Eye (tissue), 1 donor: ENCODE measurements at regions not wholly inside any gene's neighbourhood (a gene's known extent, or its start where the extent isn't known, plus 50 kb on each side); places are given as distances from the start of the nearest gene placed in this dataset.

ENCODE experiments used
- DNase-seq: peaks from one replicate; pipeline ENCODE4 v3.0.0-alpha.2; 2015

DNA sequence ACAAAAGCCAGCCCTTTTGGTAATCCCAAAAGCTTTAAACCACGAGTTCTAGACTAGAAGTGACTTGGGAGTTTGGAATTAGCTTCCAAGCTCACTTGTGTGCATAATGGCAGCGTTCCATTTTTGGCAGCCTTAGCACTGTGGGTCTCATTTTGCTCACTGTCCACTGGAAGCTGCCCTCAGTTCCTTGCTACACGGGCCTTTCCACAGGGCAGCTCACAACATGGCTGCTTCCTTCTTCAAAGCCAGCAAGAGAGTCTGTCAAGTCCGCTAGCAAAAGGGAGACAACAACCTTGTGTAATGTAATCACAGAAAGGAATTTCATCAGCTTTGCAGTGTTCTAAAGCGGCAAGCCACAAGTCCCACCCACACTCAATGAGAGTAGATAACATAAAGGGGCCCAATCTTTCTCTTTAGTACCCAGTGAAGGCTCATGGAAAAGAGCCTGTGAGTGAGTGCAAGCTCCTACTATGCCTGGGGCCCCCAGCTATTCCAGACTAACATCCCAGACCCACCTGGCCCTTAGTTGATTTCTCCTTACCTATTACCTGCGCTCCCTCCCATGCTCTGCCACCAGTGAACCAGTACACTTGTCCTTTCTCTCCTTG is 168.5 kb upstream of the FOXN2 start:
- no peak for DNase-seq

DNA sequence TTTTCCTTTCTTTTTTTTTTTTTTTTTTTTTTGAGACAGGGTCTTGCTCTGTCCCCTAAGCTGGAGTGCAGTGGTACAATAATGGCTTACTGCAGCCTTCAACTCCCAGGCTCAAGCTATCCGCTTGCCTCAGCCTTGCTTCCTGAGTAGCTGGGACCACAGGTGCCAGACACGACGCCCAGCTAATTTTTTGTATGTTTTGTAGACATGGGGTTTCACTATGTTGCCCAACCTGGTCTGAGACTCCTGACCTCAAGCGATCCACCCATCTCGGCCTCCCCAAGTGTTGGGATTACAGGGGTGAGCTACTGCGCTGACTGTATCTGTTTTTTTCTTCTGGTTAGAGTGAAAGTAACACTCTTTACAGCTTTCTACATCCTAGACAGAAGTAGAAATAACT is 167.9 kb upstream of the FOXN2 start:
- DNase-seq, result no peak

DNA sequence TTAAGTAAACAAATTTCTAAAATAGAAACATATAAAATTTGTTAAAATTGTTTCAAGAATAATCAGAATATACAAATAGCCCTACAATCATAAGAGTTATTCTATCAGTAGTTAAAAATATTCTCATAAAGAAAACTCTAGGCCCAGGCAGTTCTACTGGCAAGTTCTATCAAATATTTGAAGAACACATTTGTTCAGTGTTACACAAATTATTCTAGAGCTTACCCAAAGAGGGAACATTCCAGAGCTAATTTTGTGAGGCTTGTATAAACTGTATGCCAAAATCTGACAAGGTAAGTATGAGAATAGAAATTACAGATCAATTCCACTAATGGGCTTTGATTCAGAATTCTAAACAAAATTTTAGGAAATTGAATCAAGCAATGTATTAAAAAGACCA is 166.8 kb upstream of the FOXN2 start:
- DNase-seq, result no peak

DNA sequence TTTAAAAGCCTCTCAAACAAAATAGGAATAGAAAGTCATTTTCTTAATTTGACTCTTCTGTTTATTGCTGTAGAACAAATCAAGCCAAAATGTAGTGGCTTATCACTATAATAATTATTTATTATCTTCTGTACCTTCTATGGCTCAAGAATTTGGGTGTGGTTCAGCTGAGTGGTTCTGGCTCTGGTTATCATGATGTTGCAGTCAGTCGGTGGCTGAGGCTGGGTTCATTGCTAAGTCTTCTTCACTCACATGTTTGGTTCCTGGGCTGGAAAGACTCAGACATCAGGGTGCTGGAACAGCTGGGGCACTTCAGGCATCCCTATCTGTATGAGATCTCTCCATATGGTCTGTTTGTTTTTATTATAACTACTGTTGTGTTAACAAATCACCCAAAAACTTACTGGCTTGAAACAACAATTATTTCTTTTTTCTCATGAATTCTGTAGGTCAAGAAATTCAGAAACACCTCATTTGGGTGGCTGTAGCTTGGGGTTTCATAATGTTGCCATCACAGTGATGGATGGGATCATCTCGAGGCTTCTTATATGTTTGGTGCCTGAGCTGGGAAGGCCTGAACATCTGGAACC is 165.5 kb upstream of the FOXN2 start:
- no peak for DNase-seq

DNA sequence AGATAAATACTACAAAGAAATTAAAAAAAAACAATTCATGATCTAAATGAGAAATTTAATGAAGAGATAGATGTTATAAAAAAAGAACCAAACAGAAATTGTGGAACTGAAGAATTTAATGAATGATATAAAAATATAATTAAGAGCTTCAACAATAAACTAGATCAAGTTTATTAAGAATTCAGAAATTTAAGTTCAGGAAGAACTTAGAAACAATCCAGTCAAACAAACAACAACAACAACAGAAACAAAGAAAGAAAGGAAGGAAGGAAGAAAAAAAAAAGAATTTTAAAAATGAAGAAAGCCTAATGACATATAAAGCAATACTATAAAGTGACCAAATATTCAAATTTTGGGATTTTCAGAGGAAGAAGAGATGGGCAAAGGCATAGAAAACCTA is 157.3 kb upstream of the FOXN2 start:
- DNase-seq, result no peak

DNA sequence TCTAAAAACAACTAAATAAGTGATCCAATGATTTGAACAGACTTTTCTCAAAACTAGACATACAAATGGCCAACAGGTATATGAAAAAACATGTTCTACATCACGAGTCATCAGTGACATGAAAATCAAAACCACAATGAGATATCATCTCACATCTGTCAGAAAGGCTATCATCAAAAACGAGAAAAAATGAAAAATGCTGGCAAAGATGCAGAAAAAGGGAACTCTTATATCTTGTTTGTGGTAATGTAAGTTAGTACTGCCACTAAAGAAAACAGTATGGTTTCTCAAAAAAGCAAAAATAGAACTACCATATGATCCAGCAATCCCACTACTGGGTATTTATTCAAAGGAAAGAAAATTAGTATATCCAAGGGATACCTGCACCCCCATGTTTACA is 152.9 kb upstream of the FOXN2 start:
- DNase-seq, result no peak

DNA sequence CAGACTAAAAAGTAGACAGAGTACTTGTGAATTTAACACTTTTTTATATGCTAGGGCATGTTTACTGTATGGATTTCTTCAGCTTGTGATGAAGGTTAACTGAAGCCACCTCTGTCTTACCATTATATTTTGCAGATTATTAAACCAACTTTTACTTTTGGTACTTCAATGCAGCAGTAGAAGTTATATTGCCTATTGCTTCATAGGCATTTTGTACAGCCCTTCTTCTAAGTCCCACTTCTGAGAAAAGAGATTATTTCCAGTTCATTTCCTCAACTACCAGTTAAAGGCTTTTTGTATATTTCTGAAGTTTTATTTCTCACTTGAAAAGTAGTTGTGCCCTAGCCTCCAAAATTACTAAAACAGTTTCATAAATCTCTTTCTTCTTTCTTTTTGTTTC is 151.7 kb upstream of the FOXN2 start:
- no peak for DNase-seq

DNA sequence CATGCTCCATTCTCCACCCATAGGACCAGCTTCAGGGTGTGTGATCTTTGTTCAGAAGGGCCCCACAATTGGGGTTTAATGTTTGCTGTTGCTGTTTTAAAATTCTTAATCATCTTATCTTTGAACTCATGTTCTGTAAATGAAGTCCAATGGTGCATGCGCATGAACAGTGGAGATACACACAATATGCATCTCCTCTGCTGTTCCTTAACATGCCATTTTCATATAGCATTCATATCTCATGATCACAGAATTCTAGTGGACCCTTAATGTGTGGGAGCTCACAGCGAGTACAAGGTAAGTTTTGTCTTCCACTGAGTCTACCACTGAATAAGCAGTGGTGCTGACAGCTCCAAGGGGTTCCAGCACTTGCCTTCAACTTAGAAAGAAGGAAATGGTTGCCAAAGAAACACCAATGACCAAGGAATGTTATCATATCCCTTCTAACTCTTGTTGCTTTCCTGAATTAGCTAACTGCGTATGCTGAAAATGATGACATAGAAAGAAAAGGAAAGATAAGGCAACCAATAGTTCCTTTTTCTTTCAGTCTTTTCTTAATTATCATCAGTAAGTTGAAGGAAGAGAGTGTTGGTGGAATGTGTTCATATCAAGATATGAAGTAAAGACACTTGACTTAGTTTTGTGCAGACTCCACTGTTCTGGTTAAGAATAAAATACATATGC is 149.3 kb upstream of the FOXN2 start:
- DNase-seq, result no peak

DNA sequence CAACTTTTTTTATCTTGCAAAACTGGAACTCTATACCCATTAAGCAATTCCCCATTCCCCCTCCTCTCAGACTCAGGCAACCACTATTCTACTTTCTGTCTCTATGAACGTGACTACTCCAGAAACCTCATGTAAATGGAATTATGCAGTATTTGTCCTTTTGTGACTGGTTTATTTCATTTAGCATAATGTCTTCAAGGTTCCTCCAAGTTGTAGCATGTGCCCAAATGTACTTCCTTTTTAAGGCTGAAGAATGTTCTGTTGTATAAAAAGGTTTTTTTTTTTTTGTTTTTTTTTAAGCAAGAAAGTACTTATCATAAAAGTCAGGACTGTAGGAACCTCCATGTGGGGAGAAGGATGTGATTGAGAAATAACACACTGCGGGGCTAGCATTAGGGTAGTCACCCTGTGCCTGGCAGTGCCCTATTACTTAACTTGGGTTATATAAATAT is 145.3 kb upstream of the FOXN2 start:
- DNase-seq, result no peak

DNA sequence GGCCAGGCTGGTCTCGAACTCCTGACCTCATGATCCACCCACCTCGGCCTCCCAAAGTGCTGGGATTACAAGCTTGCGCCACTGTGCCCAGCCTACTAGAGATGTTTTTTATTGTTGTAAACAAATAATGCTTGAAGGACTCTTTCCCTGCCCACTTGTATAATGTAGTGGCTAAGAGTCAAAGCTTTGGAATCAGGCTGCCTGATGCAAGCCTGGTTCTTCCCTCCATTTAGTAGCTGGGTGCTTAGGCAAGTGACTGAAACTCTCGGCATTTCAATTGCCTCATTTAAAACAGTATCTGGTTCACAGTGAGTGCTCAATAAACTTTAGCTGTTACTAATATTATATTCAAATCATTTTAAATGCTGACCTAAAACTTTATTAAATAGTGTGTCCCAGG is 144.2 kb upstream of the FOXN2 start:
- no peak for DNase-seq

DNA sequence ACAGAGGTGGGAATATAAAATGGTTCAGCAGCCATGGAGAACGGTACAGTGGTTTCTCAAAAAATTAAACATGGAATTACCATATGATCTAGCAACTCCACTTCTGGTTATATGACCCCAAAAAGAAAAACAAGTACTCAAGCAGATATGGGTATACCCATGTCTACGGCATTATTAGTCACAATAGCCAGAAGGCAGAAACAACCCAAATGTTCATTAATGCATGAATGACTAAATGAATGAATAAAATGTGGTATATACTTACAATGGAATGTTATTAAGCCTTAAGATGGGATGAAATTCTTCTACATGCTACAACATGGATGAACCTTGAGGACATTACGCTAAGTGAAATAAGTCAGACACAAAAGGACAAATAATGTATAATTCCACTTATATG is 141.3 kb upstream of the FOXN2 start:
- no peak for DNase-seq

DNA sequence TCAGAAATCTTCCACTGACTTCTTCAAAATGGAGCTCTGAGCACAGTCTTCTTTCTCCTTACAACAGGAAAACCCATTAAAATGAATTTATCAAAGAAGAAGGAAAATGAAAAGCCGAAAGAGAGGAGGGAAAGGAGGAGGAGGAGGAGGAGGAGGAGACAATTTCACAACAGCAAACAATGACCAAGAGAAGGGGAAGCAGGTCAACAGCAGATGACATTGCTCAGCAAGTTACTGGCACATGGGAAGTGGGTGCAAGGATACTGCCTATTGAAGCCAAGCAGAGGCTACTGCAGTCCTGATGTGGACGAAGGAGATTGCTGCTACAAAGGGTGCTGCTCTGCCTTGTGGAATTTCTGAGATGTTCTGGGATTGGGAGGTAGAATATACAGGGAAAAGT is 140.0 kb upstream of the FOXN2 start:
- no peak for DNase-seq

DNA sequence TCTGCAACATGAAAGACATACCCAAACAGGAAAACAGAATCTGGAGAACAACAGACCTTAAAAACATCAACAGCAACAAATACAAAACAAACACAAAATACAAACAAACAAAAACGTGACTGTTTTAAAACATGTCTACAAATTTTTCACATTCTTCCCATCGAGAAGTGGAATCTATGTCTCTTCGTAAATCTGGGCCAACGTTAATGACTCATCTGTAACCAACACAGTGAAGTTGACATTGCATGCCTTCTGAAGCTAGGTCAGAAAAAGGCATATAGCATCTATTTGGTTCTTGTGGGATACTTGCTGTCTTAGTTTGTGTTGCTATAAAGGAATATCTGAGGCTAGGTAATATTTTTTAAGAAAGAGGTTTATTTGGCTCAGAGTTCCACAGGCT is 139.2 kb upstream of the FOXN2 start:
- DNase-seq, result no peak

DNA sequence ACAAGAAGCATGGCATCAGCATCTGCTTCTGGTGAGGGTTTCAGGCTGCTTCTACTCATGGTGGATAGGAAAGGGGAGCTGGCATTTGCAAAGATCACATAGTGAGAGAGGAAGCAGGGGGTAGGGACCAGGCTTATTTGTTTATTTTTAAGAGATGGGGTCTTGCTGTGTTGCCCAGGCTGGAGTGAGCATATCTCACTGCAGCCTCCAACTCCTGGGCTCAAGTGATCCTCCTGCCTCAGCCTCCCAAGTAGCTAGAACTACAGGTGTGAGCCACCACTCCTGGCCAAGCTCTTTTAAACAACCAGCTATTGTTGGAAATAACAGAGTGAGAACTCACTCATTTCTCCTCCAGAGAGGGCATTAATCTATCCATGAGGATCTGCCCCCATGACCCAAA is 138.8 kb upstream of the FOXN2 start:
- DNase-seq, result no peak

DNA sequence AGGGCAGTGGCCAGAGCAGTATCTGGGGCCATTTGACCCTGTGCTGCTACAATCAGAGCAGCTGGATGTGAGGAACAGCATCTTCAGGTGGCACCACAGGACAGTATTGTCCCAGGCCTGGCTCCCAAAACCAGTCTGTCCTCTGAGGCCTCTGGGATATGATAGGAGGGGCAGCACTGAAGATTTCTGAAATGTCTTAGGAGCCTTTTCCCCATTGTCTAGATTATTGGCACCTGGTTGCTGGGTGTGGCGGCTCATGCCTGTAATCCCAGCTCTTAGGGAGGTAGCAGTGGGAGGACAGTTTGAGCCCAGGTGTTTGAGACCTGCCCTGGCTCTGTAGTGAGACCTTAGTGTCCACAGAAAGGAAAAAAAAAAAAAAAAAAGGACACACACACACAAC is 137.6 kb upstream of the FOXN2 start:
- DNase-seq, result no peak

DNA sequence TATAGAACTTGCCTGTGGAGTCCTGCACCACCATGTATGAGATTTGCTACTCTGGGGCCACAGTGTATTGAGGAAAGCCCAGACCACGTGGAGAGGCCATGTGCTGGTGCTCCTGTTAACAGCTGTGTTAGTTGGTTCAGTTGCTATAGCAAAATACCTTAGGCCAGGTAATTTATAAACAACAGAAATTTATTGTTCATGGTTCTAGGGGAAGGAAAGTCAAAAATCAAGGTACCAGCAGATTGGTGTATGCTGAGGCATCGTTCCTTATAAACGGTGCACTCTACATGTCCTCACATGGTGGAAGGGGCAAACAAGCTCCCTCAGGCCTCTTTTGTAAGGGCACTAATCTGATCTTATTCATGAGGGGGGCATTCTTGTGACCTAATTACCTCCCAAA is 135.9 kb upstream of the FOXN2 start:
- DNase-seq, result no peak

DNA sequence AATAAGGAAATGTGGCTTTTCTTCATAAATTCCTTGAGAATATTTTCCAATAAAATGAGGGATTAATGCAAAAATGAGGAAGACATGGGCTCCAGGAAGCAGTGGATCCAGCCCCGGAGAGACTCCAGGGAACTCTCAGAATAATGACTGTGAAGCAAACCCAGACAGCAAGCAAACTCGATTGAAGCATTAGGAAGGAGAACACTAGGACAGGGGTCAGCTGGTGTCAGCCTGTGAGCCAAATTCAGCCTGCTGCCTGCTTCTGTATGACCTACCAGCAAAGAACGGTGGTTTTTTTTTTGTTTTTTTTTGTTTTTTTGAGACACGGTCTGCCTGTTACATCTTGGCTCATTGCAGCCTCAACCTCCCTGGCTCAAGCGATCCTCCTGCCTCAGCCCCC is 133.9 kb upstream of the FOXN2 start:
- DNase-seq, result no peak

DNA sequence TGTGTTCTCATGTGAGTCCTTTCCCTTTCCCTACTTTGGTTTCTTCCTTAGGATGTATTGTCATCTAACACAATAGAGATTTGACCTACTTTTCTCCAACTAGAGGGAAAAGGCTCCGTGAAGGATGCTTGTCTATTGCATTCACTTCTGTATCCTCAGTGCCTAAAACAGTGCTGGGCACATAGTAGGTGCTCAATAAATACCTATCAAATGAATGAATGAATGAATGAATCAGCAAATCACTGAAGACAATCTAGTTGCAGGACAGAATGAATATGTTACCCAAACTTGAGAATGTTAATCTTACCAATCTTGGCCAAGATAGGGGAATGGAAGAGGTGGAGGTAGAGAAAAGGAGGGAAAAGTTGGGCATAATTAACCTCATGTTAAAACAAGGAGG is 131.2 kb upstream of the FOXN2 start:
- no peak for DNase-seq

DNA sequence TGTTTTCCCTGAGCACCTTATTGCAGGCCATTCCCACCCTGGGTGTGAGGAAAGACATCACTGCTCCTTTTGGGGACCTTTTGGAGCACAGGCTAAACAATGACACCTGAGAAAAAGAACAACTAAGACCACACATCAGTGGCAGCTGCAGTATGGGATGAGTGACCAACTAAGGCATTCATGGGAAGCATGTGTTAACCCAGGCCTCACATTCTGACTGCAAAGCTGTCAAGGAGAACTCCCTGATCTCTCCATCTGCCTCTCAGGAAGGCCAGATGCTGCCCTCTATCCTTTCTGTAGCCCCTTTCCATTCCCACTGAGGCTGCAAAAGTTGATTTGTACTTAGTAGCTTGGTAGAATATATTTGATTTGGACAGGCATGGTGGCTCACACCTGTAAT is 130.5 kb upstream of the FOXN2 start:
- no peak for DNase-seq

DNA sequence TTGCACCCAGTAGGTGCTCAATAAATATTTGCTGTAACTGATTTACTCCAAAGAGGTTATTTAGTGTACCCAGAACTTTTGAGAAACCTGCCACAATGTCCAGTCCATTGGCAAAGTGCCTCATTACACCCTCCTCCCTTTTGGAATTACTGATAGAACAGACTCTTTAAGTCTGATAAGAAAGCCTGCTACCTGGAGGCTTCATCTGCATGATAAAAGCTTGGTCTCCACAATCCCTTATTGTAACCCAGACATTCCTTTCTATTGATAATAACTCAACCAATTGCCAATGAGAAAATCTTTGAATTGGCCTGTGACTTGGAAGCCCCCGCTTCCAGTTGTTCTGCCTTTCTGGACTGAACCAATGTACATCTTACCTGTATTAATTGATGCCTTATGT is 127.0 kb upstream of the FOXN2 start:
- DNase-seq, result no peak

DNA sequence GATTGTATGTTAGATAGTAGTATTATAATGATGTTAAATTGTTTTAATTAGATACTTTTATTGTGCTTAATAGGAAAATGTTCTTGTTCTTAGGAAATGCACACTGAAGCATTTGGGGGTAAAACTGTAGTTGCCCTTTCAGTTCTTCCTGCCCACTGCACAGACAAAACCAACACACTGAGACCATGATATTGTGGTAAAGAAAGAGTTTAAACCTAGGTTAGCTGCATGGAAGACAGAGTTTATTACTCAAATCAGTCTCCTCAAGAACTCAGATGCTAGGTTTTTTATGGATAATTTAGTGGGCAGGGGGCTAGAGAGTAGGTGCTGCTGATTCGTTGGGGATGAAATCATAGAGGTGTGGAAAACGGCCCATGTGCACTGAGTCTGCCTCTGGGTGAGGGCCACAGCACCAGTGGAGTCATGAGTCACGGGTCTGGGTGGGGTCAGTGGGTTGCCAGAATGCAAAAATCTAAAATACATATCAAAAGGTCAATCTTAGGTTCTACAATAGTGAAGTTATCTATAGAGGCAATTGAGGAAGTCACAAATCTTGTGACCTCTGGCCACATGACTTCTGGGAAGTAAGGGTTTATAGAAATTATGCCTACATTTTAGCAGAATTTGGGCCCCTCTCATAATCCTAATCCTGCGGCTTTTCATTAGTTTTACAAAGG is 124.8 kb upstream of the FOXN2 start:
- no peak for DNase-seq

DNA sequence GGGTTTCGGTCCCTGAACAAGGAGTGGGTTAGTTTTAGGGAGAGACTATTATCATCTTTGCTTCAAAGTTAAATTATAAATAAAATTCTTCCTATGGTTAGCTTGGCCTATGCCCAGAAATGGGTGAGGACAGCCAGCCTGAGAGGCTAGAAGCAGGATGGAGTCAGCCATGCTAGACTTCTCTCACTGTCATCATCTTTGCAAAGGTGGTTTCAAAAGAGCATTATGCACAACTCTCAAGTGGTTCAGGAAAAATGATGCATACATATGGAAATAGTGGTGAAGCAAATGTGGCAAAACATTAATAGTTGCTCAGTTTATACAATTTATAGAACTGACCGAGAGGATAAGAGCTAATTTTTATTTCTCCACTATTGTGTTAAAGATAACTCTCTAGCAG is 124.3 kb upstream of the FOXN2 start:
- no peak for DNase-seq

DNA sequence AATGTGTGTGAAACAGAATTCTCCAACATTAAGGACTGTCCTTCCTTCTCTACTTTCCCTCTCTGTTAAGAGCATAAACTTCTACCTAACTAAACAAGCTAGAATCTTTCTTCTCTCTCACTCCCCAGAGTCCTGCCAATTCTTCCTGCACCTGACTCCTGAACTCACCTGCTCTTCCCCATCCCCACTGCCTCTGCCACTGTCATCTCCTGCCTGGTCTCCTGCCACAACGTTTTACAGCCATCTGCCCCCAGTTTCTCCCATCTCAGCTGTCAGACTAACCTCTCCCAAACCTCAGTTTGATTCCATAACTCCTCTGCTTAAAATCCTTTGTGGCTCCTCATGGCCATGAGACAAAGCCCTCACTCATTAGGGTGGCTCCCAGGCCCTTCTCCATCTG is 119.8 kb upstream of the FOXN2 start:
- DNase-seq, result no peak

DNA sequence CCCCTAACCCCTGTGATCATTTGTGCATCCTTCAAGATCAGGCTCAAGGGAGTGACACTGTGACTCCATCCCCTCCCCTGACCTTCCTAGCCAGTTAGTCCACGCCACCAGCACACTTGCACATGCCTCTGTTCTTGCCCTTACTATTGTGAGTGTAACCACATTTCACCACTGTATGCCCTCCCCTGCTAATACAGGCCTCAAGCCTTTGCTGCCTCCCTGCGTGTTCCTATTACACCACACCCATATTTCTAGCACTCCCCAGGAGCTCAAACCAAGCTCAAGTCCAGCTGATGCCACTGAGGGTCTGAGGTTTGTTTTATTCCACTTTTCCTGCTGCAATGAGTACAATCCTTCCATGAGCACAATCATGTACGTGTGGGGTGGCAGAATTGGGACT is 119.3 kb upstream of the FOXN2 start:
- no peak for DNase-seq
